ENCODE measurements at regions not wholly inside any gene's neighbourhood (a gene's known extent, or its start where the extent isn't known, plus 50 kb on each side); places are given as distances from the start of the nearest gene placed in this dataset.

GRCh38 chr6:85255661-85256060 lies 194.2 kb upstream of the NT5E start:
- DNase-seq (ENCODE audit: low read depth, low spot score), result no peak
- no peaks in the 10 kb centered on the region for H3K36me3 ChIP-seq (ENCODE audit: insufficient read depth, low read length)
- H3K9ac ChIP-seq (ENCODE audit: insufficient read length), result no peak overlapping the region
- H3K9me3 ChIP-seq (ENCODE audit: low read depth, low read length), result no peaks in the 10 kb centered on the region
- TF ChIP-seq POLR2AphosphoS5 (IDR thresholded peaks at IDR 0.05; ENCODE audit: borderline replicate concordance, low read depth, low read length), result no peak
- TF ChIP-seq EZH2 (IDR thresholded peaks at IDR 0.05), result no peak
- TF ChIP-seq FOXP2 (optimal IDR thresholded peaks at IDR 0.05; ENCODE audit: control extremely low read depth, extremely low read length, insufficient read depth), result no peak
- no peak overlapping the region for H3K4me3 ChIP-seq
- no peak overlapping the region for H3K27ac ChIP-seq

GRCh38 chr6:85252552-85252951 lies 197.3 kb upstream of the NT5E start:
- DNase-seq (ENCODE audit: low read depth, low spot score), result no peak
- no peaks in the 10 kb centered on the region for H3K36me3 ChIP-seq (ENCODE audit: insufficient read depth, low read length)
- no peaks in the 10 kb centered on the region for H3K9me3 ChIP-seq (ENCODE audit: low read depth, low read length)
- no peak overlapping the region for H3K9ac ChIP-seq (ENCODE audit: insufficient read length)
- no peak overlapping the region for H3K27ac ChIP-seq
- H3K4me3 ChIP-seq, result no peak overlapping the region
- TF ChIP-seq POLR2AphosphoS5 (IDR thresholded peaks at IDR 0.05; ENCODE audit: borderline replicate concordance, low read depth, low read length) (no peak), EZH2 (IDR thresholded peaks at IDR 0.05) (no peak), FOXP2 (optimal IDR thresholded peaks at IDR 0.05; ENCODE audit: control extremely low read depth, extremely low read length, insufficient read depth) (no peak)

- Histone ChIP-seq H3K9me3 (ENCODE audit: low read depth, low read length) (no peaks in the 10 kb centered on the region), H3K36me3 (ENCODE audit: insufficient read depth, low read length) (no peaks in the 10 kb centered on the region), H3K27ac (no peak overlapping the region), H3K9ac (ENCODE audit: insufficient read length) (no peak overlapping the region), H3K4me3 (no peak overlapping the region)
- TF ChIP-seq POLR2AphosphoS5 (IDR thresholded peaks at IDR 0.05; ENCODE audit: borderline replicate concordance, low read depth, low read length) (no peak), FOXP2 (optimal IDR thresholded peaks at IDR 0.05; ENCODE audit: control extremely low read depth, extremely low read length, insufficient read depth) (no peak), EZH2 (IDR thresholded peaks at IDR 0.05) (no peak)
- no peak for DNase-seq (ENCODE audit: low read depth, low spot score)
Observed at GRCh38 chr6:85252085-85252484, 197.8 kb upstream of the NT5E start.

- TF ChIP-seq POLR2AphosphoS5 (IDR thresholded peaks at IDR 0.05; ENCODE audit: borderline replicate concordance, low read depth, low read length) (no peak), EZH2 (IDR thresholded peaks at IDR 0.05) (no peak), FOXP2 (optimal IDR thresholded peaks at IDR 0.05; ENCODE audit: control extremely low read depth, extremely low read length, insufficient read depth) (no peak)
- no peak for DNase-seq (ENCODE audit: low read depth, low spot score)
Observed at GRCh38 chr6:85251300-85251699, 198.6 kb upstream of the NT5E start.

GRCh38 chr6:85250586-85251220 lies 199.2 kb upstream of the NT5E start:
- H3K9ac ChIP-seq (ENCODE audit: insufficient read length), result no peak overlapping the region
- no peaks in the 10 kb centered on the region for H3K36me3 ChIP-seq (ENCODE audit: insufficient read depth, low read length)
- no peaks in the 10 kb centered on the region for H3K9me3 ChIP-seq (ENCODE audit: low read depth, low read length)
- TF ChIP-seq POLR2AphosphoS5 (IDR thresholded peaks at IDR 0.05; ENCODE audit: borderline replicate concordance, low read depth, low read length) (no peak), EZH2 (IDR thresholded peaks at IDR 0.05) (no peak), FOXP2 (optimal IDR thresholded peaks at IDR 0.05; ENCODE audit: control extremely low read depth, extremely low read length, insufficient read depth) (no peak)
- no peak for DNase-seq (ENCODE audit: low read depth, low spot score)
- H3K4me3 ChIP-seq, result no peak overlapping the region
- no peak overlapping the region for H3K27ac ChIP-seq

More at GRCh38 chr6:85251300-85251699, 198.6 kb upstream of the NT5E start:
- Histone ChIP-seq H3K9me3 (ENCODE audit: low read depth, low read length) (no peaks in the 10 kb centered on the region), H3K9ac (ENCODE audit: insufficient read length) (no peak overlapping the region), H3K4me3 (no peak overlapping the region), H3K27ac (no peak overlapping the region), H3K36me3 (ENCODE audit: insufficient read depth, low read length) (no peaks in the 10 kb centered on the region)

- TF ChIP-seq FOXP2 (optimal IDR thresholded peaks at IDR 0.05; ENCODE audit: control extremely low read depth, extremely low read length, insufficient read depth) (no peak), EZH2 (IDR thresholded peaks at IDR 0.05) (no peak), POLR2AphosphoS5 (IDR thresholded peaks at IDR 0.05; ENCODE audit: borderline replicate concordance, low read depth, low read length) (no peak)
- H3K36me3 ChIP-seq (ENCODE audit: insufficient read depth, low read length), result no peaks in the 10 kb centered on the region
- no peak overlapping the region for H3K27ac ChIP-seq
- H3K9ac ChIP-seq (ENCODE audit: insufficient read length), result no peak overlapping the region
- no peaks in the 10 kb centered on the region for H3K9me3 ChIP-seq (ENCODE audit: low read depth, low read length)
- H3K4me3 ChIP-seq, result no peak overlapping the region
- no peak for DNase-seq (ENCODE audit: low read depth, low spot score)
Observed at GRCh38 chr6:85245004-85245403, 204.9 kb upstream of the NT5E start.

GRCh38 chr6:85241498-85242052 lies 208.3 kb upstream of the NT5E start:
- no peaks in the 10 kb centered on the region for H3K9me3 ChIP-seq (ENCODE audit: low read depth, low read length)
- H3K27ac ChIP-seq, result no peak overlapping the region
- H3K4me3 ChIP-seq, result no peak overlapping the region
- no peak for TF ChIP-seq POLR2AphosphoS5 (IDR thresholded peaks at IDR 0.05; ENCODE audit: borderline replicate concordance, low read depth, low read length)
- no peak for TF ChIP-seq EZH2 (IDR thresholded peaks at IDR 0.05)
- TF ChIP-seq FOXP2 (optimal IDR thresholded peaks at IDR 0.05; ENCODE audit: control extremely low read depth, extremely low read length, insufficient read depth), result no peak
- no peak for DNase-seq (ENCODE audit: low read depth, low spot score)
- H3K9ac ChIP-seq (ENCODE audit: insufficient read length), result no peak overlapping the region
- no peaks in the 10 kb centered on the region for H3K36me3 ChIP-seq (ENCODE audit: insufficient read depth, low read length)

GRCh38 chr6:85240787-85241385 lies 209.0 kb upstream of the NT5E start:
- Histone ChIP-seq H3K4me3 (no peak overlapping the region), H3K9ac (ENCODE audit: insufficient read length) (no peak overlapping the region), H3K36me3 (ENCODE audit: insufficient read depth, low read length) (no peaks in the 10 kb centered on the region), H3K9me3 (ENCODE audit: low read depth, low read length) (no peaks in the 10 kb centered on the region), H3K27ac (no peak overlapping the region)
- TF ChIP-seq FOXP2 (optimal IDR thresholded peaks at IDR 0.05; ENCODE audit: control extremely low read depth, extremely low read length, insufficient read depth), result no peak
- TF ChIP-seq EZH2 (IDR thresholded peaks at IDR 0.05), result no peak
- no peak for TF ChIP-seq POLR2AphosphoS5 (IDR thresholded peaks at IDR 0.05; ENCODE audit: borderline replicate concordance, low read depth, low read length)
- DNase-seq (ENCODE audit: low read depth, low spot score), result no peak
